ENCODE measurements at regions not wholly inside any gene's neighbourhood (a gene's known extent, or its start where the extent isn't known, plus 50 kb on each side); places are given as distances from the start of the nearest gene placed in this dataset.

GRCh38 chr16:22633280-22633679, 122.6 kb downstream of the NPIPB5 start:
- TF ChIP-seq CTCF (IDR thresholded peaks at IDR 0.05 in 4 of 5, conservative IDR thresholded peaks at IDR 0.05 in 1 of 5) (no peak), POLR2A (IDR thresholded peaks at IDR 0.05) (no peak)

All from gastrocnemius medialis (tissue), 4 donors.